H9 (cell line): ENCODE measurements at regions not wholly inside any gene's neighbourhood (a gene's known extent, or its start where the extent isn't known, plus 50 kb on each side); places are given as distances from the start of the nearest gene placed in this dataset.
A peak's percentile ranks its signal among the peaks of the same experiment; 100 is the strongest.

Experiments used
- DNase-seq: peaks from one replicate; pipeline ENCODE4 v3.0.0-alpha.2; 2017
- H2AFZ ChIP-seq: one replicate; pipeline ENCODE4 v1.6.1; 2013; ENCODE audit warnings: mild to moderate bottlenecking, low read length, control low read depth, moderate library complexity
- H2AK5ac ChIP-seq: 2 replicates; pipeline ENCODE4 v1.6.1; 2013; ENCODE audit warnings: low read length, control low read depth, mixed read lengths; ENCODE audit not compliant: insufficient read length
- H2BK120ac ChIP-seq: one replicate; pipeline ENCODE4 v1.6.1; 2013; ENCODE audit warnings: low read depth, mild to moderate bottlenecking, low read length, control low read depth, inconsistent platforms; ENCODE audit not compliant: poor library complexity, severe bottlenecking
- H2BK12ac ChIP-seq: 2 replicates; pipeline ENCODE4 v1.6.1; 2013; ENCODE audit warnings: low read length, control low read depth, mixed read lengths, low read depth; ENCODE audit not compliant: insufficient read length
- H2BK15ac ChIP-seq: 2 replicates; pipeline ENCODE4 v1.6.1; 2013; ENCODE audit warnings: low read depth, low read length, control low read depth
- H2BK20ac ChIP-seq: one replicate; pipeline ENCODE4 v1.6.1; 2013; ENCODE audit warnings: low read depth, mild to moderate bottlenecking, low read length, control low read depth, inconsistent platforms; ENCODE audit not compliant: poor library complexity, severe bottlenecking
- H2BK5ac ChIP-seq: 2 replicates; pipeline ENCODE4 v1.6.1; 2013; ENCODE audit warnings: low read length, control low read depth, mixed read lengths; ENCODE audit not compliant: insufficient read length
- H3K14ac ChIP-seq: 2 replicates; pipeline ENCODE4 v1.6.1; 2013; ENCODE audit warnings: low read length, control low read depth; ENCODE audit not compliant: insufficient read depth
- H3K18ac ChIP-seq: 2 replicates; pipeline ENCODE4 v1.6.1; 2013; ENCODE audit warnings: low read depth, mild to moderate bottlenecking, mixed read lengths, low read length, control low read depth; ENCODE audit not compliant: insufficient read length
- H3K23ac ChIP-seq: 2 replicates; pipeline ENCODE4 v1.6.1; 2013; ENCODE audit warnings: low read length, control low read depth, mixed read lengths, low read depth; ENCODE audit not compliant: insufficient read length
- H3K23me2 ChIP-seq: 2 replicates; pipeline ENCODE4 v1.6.1; 2013; ENCODE audit warnings: low read depth, mild to moderate bottlenecking, mixed read lengths, low read length, control low read depth; ENCODE audit not compliant: insufficient read length, poor library complexity, severe bottlenecking
- H3K27ac ChIP-seq: 2 replicates; pipeline ENCODE4 v1.5.1; 2013; ENCODE audit warnings: low read length, control low read depth, mixed read lengths, low read depth; ENCODE audit not compliant: insufficient read length
- H3K27me3 ChIP-seq: 2 replicates; pipeline ENCODE4 v1.6.1; 2013; ENCODE audit warnings: low read length, control low read depth, inconsistent platforms; ENCODE audit not compliant: insufficient read depth
- H3K4ac ChIP-seq: 2 replicates; pipeline ENCODE4 v1.6.1; 2013; ENCODE audit warnings: low read depth, mild to moderate bottlenecking, control low read depth, inconsistent platforms, low read length, moderate library complexity
- H3K4me1 ChIP-seq: 2 replicates; pipeline ENCODE4 v1.6.1; 2013; ENCODE audit warnings: low read length, control low read depth, inconsistent platforms; ENCODE audit not compliant: insufficient read depth
- H3K4me2 ChIP-seq: 2 replicates; pipeline ENCODE4 v1.6.1; 2013; ENCODE audit warnings: low read length, control low read depth, mixed read lengths; ENCODE audit not compliant: insufficient read length, insufficient read depth
- H3K56ac ChIP-seq: 2 replicates; pipeline ENCODE4 v1.6.1; 2013; ENCODE audit warnings: low read depth, mild to moderate bottlenecking, mixed read lengths, low read length, control low read depth; ENCODE audit not compliant: insufficient read length
- H3K79me1 ChIP-seq: 2 replicates; pipeline ENCODE4 v1.6.1; 2013; ENCODE audit warnings: low read depth, mild to moderate bottlenecking, moderate library complexity, low read length, control low read depth, inconsistent platforms; ENCODE audit not compliant: insufficient read depth, poor library complexity, severe bottlenecking
- H3K79me2 ChIP-seq: 2 replicates; pipeline ENCODE4 v1.6.1; 2013; ENCODE audit warnings: low read length, control low read depth, inconsistent platforms; ENCODE audit not compliant: insufficient read depth
- H3K9ac ChIP-seq: 2 replicates; pipeline ENCODE4 v1.6.1; 2013; ENCODE audit warnings: low read length, control low read depth, mixed read lengths; ENCODE audit not compliant: insufficient read length; ENCODE audit errors: extremely low read depth
- H3K9me3 ChIP-seq: one replicate; pipeline ENCODE4 v1.6.1; 2013; ENCODE audit warnings: low read depth, low read length, inconsistent platforms; ENCODE audit not compliant: control insufficient read depth
- H3T11ph ChIP-seq: one replicate; pipeline ENCODE4 v1.6.1; 2013; ENCODE audit warnings: mild to moderate bottlenecking, low read length, control low read depth, inconsistent platforms
- H4K20me1 ChIP-seq: one replicate; pipeline ENCODE4 v1.6.1; 2013; ENCODE audit not compliant: control insufficient read depth, insufficient read length, insufficient read depth
- H4K5ac ChIP-seq: 2 replicates; pipeline ENCODE4 v1.6.1; 2013; ENCODE audit warnings: low read depth, mild to moderate bottlenecking, mixed read lengths, low read length, control low read depth; ENCODE audit not compliant: insufficient read length
- H4K8ac ChIP-seq: replicated peaks from 2 replicates; pipeline ENCODE4 v1.6.1; 2013; ENCODE audit warnings: low read length, control low read depth, mixed read lengths, low read depth; ENCODE audit not compliant: insufficient read length
- H4K91ac ChIP-seq: 2 replicates; pipeline ENCODE4 v1.6.1; 2013; ENCODE audit warnings: low read depth, mild to moderate bottlenecking, moderate library complexity, mixed read lengths, low read length, control low read depth; ENCODE audit not compliant: insufficient read length
- H3K27ac Mint-ChIP-seq, 3 experiments: 2 replicates in 2 of 3; 3 replicates in 1 of 3; pipeline ENCODE4 v1.8.0; 2020 to 2021; ENCODE audit warnings: mixed read lengths in 3 of 3, mild to moderate bottlenecking in 1 of 3, moderate library complexity in 1 of 3
- H3K27me3 Mint-ChIP-seq: 2 replicates; pipeline ENCODE4 v1.8.0; 2021; ENCODE audit warnings: low read depth, mild to moderate bottlenecking, moderate library complexity, mixed read lengths
- H3K36me3 Mint-ChIP-seq, 3 experiments: 2 replicates in 2 of 3; 3 replicates in 1 of 3; pipeline ENCODE4 v1.8.0; 2020 to 2021; ENCODE audit warnings: low read depth in 3 of 3, mixed read lengths in 3 of 3; ENCODE audit not compliant: insufficient read depth in 1 of 3
- H3K4me1 Mint-ChIP-seq, 2 experiments: 2 replicates each; pipeline ENCODE4 v1.8.0; 2020; ENCODE audit warnings: mixed read lengths in 2 of 2
- H3K4me3 Mint-ChIP-seq, 2 experiments: 2 replicates in 1 of 2; 3 replicates in 1 of 2; pipeline ENCODE4 v1.8.0; 2020 to 2021; ENCODE audit warnings: mild to moderate bottlenecking in 2 of 2, mixed read lengths in 2 of 2, moderate library complexity in 1 of 2
- H3K9me3 Mint-ChIP-seq, 2 experiments: 2 replicates in 1 of 2; 3 replicates in 1 of 2; pipeline ENCODE4 v1.8.0; 2020; ENCODE audit warnings: mild to moderate bottlenecking in 2 of 2, mixed read lengths in 2 of 2, moderate library complexity in 1 of 2
- WGBS: extraction: QIAGEN DNeasy Blood & Tissue Kit; methylation state at CpG from one replicate; pipeline ENCODE4 v1.1.7; 2013; ENCODE audit warnings: missing lambda C conversion rate, low lambda C conversion rate, mixed read lengths; ENCODE audit not compliant: insufficient read length; ENCODE audit errors: extremely low coverage; 5-methylcytosine and 5-hydroxymethylcytosine counted together
- TF ChIP-seq, protein P1 (sequence below): fragments of 200-600 bp; sonication (generic); conservative IDR thresholded peaks from 3 replicates; pipeline ENCODE4 v1.8.0; 2021; ENCODE audit warnings: antibody characterized with exemption, mild to moderate bottlenecking

DNA sequence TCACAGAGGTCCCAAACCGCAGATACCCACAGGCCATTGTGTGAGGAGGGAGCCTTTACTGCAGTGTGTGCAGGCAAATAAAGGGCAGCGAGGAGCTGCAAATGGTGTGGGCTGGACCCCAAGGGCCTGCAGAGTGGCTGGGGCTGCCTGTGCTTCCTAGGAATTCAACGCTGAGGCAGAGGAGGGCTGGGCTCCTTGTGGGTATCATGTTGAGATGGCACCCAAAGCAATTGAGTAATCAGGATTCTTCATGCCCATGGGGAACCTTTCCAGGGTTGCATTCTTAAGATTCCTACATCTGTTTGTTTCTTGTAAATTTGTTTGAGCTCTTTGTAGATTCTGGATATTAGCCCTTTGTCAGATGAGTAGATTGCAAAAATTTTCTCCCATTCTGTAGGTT, 85.4 kb upstream of the LIPC start:
- Histone ChIP-seq H3K56ac (no peak overlapping the region), H2AFZ (peak overlapping the region; percentile 48), H3K23ac (no peak overlapping the region), H3K9ac (no peak overlapping the region), H4K20me1 (no peaks in the 10 kb centered on the region), H3K79me2 (no peaks in the 10 kb centered on the region), H3T11ph (no peak overlapping the region), H3K9me3 (no peaks in the 10 kb centered on the region), H2BK5ac (no peak overlapping the region), H3K4me1 (peaks cover 1% of the 10 kb centered on the region; the same call in 1 of the 2 replicates), H2BK15ac (no peak overlapping the region), H2BK20ac (no peak overlapping the region), H3K4me2 (no peak overlapping the region), H4K91ac (no peak overlapping the region), H4K5ac (no peak overlapping the region), H4K8ac (no peak overlapping the region), H3K4ac (no peak overlapping the region), H2BK120ac (no peak overlapping the region), H3K14ac (no peak overlapping the region), H3K79me1 (no peaks in the 10 kb centered on the region), H3K18ac (no peak overlapping the region), H2AK5ac (no peak overlapping the region), H3K27ac (no peak overlapping the region), H3K27me3 (no peaks in the 10 kb centered on the region), H2BK12ac (no peak overlapping the region), H3K23me2 (no peaks in the 10 kb centered on the region)
- Mint-ChIP-seq H3K27me3 (no peaks in the 10 kb centered on the region), H3K9me3 (peaks cover 2 to 5% of the 10 kb centered on the region in 2 experiments; a peak in 2 of 5 replicates), H3K36me3 (peaks cover 0 to 4% (median 0%) of the 10 kb centered on the region in 3 experiments; a peak in 2 of 7 replicates), H3K27ac (no peak overlapping the region), H3K4me1 (peaks cover 14% of the 10 kb centered on the region in 2 experiments), H3K4me3 (no peak overlapping the region)
- TF ChIP-seq, protein P1, sequence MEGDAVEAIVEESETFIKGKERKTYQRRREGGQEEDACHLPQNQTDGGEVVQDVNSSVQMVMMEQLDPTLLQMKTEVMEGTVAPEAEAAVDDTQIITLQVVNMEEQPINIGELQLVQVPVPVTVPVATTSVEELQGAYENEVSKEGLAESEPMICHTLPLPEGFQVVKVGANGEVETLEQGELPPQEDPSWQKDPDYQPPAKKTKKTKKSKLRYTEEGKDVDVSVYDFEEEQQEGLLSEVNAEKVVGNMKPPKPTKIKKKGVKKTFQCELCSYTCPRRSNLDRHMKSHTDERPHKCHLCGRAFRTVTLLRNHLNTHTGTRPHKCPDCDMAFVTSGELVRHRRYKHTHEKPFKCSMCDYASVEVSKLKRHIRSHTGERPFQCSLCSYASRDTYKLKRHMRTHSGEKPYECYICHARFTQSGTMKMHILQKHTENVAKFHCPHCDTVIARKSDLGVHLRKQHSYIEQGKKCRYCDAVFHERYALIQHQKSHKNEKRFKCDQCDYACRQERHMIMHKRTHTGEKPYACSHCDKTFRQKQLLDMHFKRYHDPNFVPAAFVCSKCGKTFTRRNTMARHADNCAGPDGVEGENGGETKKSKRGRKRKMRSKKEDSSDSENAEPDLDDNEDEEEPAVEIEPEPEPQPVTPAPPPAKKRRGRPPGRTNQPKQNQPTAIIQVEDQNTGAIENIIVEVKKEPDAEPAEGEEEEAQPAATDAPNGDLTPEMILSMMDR = no peak
- no CpG with 5 or more reads among the region's 3 CpGs for WGBS
- DNase-seq = no peak
